GM12878 (cell line): ENCODE measurements at regions not wholly inside any gene's neighbourhood (a gene's known extent, or its start where the extent isn't known, plus 50 kb on each side); places are given as distances from the start of the nearest gene placed in this dataset.

Experiments
- ATAC-seq: fragments of 200-7000 bp; cut with Tn5 transposase; 3 replicates; pipeline ENCODE4 v1.9.1; 2020; ENCODE audit warnings: mild to moderate bottlenecking, moderate library complexity
- BruUV-seq: library from RNA; stranded (reverse); fragments of 400-500 nt; replicated peaks from 2 replicates; lab custom pipeline; 2021; lab: Mats Ljungman, UMichigan
- CTCF ChIA-PET: fragments of 300-600 bp; sonication (Branson Sonifier 250); formaldehyde crosslinking; extraction: SDS; loops from one replicate; lab custom pipeline; 2021; ENCODE audit warnings: inconsistent platforms; lab: Yijun Ruan, JAX
- POLR2A ChIA-PET: fragments of 350-600 bp; formaldehyde crosslinking; extraction: SDS; loops from one replicate; lab custom pipeline; 2021; ENCODE audit warnings: inconsistent platforms; lab: Charles Lee
- RAD21 ChIA-PET: fragments of 300-600 bp; sonication (Branson Sonifier 250); formaldehyde crosslinking; loops from one replicate; lab custom pipeline; 2023; ENCODE audit warnings: antibody characterized with exemption; ENCODE audit not compliant: unreplicated experiment; lab: Charles Lee
- SMC1A ChIA-PET: fragments of 300-600 bp; sonication (Branson Sonifier 250); formaldehyde crosslinking; loops from one replicate; lab custom pipeline; 2023; ENCODE audit not compliant: unreplicated experiment, uncharacterized antibody; lab: Charles Lee
- DNase-seq: peaks from one replicate; pipeline ENCODE4 v3.0.0-alpha.2; 2011; ENCODE audit warnings: low read depth, low spot score
- FAIRE-seq: peaks from 3 replicates; lab custom pipeline; 2011; peaks lifted over from hg19 to GRCh38; lab: Jason Lieb, UNC
- H2AFZ ChIP-seq: 2 replicates; pipeline ENCODE4 v1.6.0; 2011; ENCODE audit warnings: low read depth, low read length, control low read depth; ENCODE audit not compliant: control insufficient read depth
- H3K27ac ChIP-seq: 2 replicates; pipeline ENCODE4 v1.5.1; 2011; ENCODE audit warnings: control low read depth; ENCODE audit not compliant: control insufficient read depth, insufficient read depth
- H3K27me3 ChIP-seq, 2 experiments: replicated peaks in 1 of 2; 2 replicates each; pipeline versions ENCODE4 v1.6.0 to v1.6.1; 2011; ENCODE audit warnings: low read length in 1 of 2; ENCODE audit not compliant: control insufficient read depth in 2 of 2, insufficient read depth in 2 of 2
- H3K36me3 ChIP-seq, 2 experiments: 2 replicates each; pipeline ENCODE4 v1.5.1; 2011; ENCODE audit warnings: low read length in 1 of 2; ENCODE audit not compliant: control insufficient read depth in 2 of 2, insufficient read depth in 2 of 2
- H3K4me1 ChIP-seq: 2 replicates; pipeline ENCODE4 v1.6.1; 2011; ENCODE audit warnings: mild to moderate bottlenecking, low read length, moderate library complexity, mixed read lengths; ENCODE audit not compliant: control insufficient read depth, insufficient read depth
- H3K4me2 ChIP-seq: 2 replicates; pipeline ENCODE4 v1.6.0; 2011; ENCODE audit warnings: control low read depth; ENCODE audit not compliant: control insufficient read depth, insufficient read depth
- H3K4me3 ChIP-seq: fragments of 200-600 bp; sonication (generic); 2 replicates; pipeline ENCODE4 v1.5.1; 2016
- H3K79me2 ChIP-seq: 2 replicates; pipeline ENCODE4 v1.6.0; 2011; ENCODE audit warnings: low read length; ENCODE audit not compliant: control insufficient read depth, insufficient read depth
- H3K9ac ChIP-seq: 2 replicates; pipeline ENCODE4 v1.8.0; 2011; ENCODE audit warnings: low read length, control low read depth, mixed read lengths; ENCODE audit not compliant: control insufficient read depth, insufficient read depth
- H3K9me3 ChIP-seq: replicated peaks from 3 replicates; pipeline ENCODE4 v1.5.1; 2011; ENCODE audit warnings: mild to moderate bottlenecking, low read length; ENCODE audit not compliant: control insufficient read depth, insufficient read depth
- H4K20me1 ChIP-seq: 2 replicates; pipeline ENCODE4 v1.6.0; 2011; ENCODE audit not compliant: control insufficient read depth, insufficient read depth
- CHD4 ChIP-seq: fragments of 200-600 bp; sonication (generic); IDR thresholded peaks from 2 replicates; pipeline ENCODE4 v1.6.1; 2016; ENCODE audit warnings: mild to moderate bottlenecking
- DPF2 ChIP-seq: fragments of 450-650 bp; IDR thresholded peaks from 2 replicates; pipeline ENCODE4 v1.6.1; 2017; ENCODE audit warnings: mild to moderate bottlenecking
- GATAD2B ChIP-seq: fragments of 450-650 bp; conservative IDR thresholded peaks from 2 replicates; pipeline ENCODE4 v1.6.1; 2017; ENCODE audit warnings: low read depth, mild to moderate bottlenecking, moderate library complexity
- NFYB ChIP-seq: IDR thresholded peaks from 2 replicates; pipeline ENCODE4 v1.6.1; 2011; ENCODE audit warnings: low read depth, mild to moderate bottlenecking, low read length, improper control_type of control experiment, moderate library complexity; ENCODE audit not compliant: insufficient read depth
- NR2C1 ChIP-seq: fragments of 450-650 bp; IDR thresholded peaks from 2 replicates; pipeline ENCODE4 v1.6.1; 2017; ENCODE audit warnings: antibody characterized with exemption, mild to moderate bottlenecking, moderate library complexity
- PAX8 ChIP-seq: fragments of 450-650 bp; IDR thresholded peaks from 2 replicates; pipeline ENCODE4 v1.6.1; 2017; ENCODE audit warnings: mild to moderate bottlenecking, moderate library complexity
- PRDM15 ChIP-seq: fragments of 450-650 bp; formaldehyde crosslinking; IDR thresholded peaks from 2 replicates; pipeline ENCODE4 v1.4.0; 2020; ENCODE audit warnings: mild to moderate bottlenecking, moderate library complexity
- SREBF1 ChIP-seq: IDR thresholded peaks from 2 replicates; pipeline ENCODE4 v1.6.1; 2012; ENCODE audit warnings: mild to moderate bottlenecking, low read length
- TARDBP ChIP-seq: IDR thresholded peaks from 2 replicates; pipeline ENCODE4 v1.6.1; 2016; ENCODE audit warnings: borderline replicate concordance
- ZBTB40 ChIP-seq: fragments of 450-650 bp; IDR thresholded peaks from 2 replicates; pipeline ENCODE4 v1.6.1; 2016; ENCODE audit warnings: mild to moderate bottlenecking, moderate library complexity, borderline replicate concordance
- ZNF622 ChIP-seq: fragments of 450-650 bp; IDR thresholded peaks from 2 replicates; pipeline ENCODE4 v1.6.1; 2017; ENCODE audit warnings: mild to moderate bottlenecking, inconsistent platforms
- WGBS: methylation state at CpG from one replicate; pipeline ENCODE4 v1.1.6; 2016; ENCODE audit warnings: low lambda C conversion rate; ENCODE audit not compliant: insufficient replicate concordance, insufficient coverage; ENCODE audit errors: missing lambda C conversion rate; 5-methylcytosine and 5-hydroxymethylcytosine counted together
- in situ Hi-C: fragments of 300-500 bp; cut with MboI; formaldehyde crosslinking; loops from 9 replicates; pipeline ENCODE4 v1.14.3; 2018; ENCODE audit warnings: mixed read lengths
- intact Hi-C: fragments of 100-400 bp; cut with micrococcal nuclease; formaldehyde crosslinking; loops from one replicate; pipeline ENCODE4 v1.14.2; 2022; ENCODE audit not compliant: unreplicated experiment
- TF ChIP-seq, protein P1 (sequence below): fragments of 450-650 bp; IDR thresholded peaks from 2 replicates; pipeline ENCODE4 v1.6.1; 2017; ENCODE audit warnings: mild to moderate bottlenecking

DNA sequence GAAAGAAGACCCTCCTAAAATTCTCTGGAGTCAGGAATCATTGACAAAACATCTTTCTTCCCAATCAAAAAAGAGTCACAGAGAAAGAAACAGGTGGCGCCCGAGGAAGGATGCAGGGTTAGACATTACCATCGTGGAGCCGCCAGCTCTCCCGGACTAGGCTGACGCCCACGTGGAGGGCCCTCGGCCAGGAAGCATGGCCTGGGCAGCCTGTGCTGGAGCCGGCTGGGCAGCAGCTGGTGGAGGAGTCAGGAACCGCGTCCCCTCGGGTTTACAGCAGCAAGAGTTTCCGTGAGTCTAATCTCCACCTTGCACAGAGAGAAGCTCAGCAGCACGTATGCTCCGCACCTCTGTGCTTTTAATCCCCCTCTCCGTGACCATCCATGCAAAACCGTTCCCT, 533.7 kb upstream of the ATP11B start (continued):
- TF ChIP-seq ZBTB40: no peak
- TF ChIP-seq, protein P1, sequence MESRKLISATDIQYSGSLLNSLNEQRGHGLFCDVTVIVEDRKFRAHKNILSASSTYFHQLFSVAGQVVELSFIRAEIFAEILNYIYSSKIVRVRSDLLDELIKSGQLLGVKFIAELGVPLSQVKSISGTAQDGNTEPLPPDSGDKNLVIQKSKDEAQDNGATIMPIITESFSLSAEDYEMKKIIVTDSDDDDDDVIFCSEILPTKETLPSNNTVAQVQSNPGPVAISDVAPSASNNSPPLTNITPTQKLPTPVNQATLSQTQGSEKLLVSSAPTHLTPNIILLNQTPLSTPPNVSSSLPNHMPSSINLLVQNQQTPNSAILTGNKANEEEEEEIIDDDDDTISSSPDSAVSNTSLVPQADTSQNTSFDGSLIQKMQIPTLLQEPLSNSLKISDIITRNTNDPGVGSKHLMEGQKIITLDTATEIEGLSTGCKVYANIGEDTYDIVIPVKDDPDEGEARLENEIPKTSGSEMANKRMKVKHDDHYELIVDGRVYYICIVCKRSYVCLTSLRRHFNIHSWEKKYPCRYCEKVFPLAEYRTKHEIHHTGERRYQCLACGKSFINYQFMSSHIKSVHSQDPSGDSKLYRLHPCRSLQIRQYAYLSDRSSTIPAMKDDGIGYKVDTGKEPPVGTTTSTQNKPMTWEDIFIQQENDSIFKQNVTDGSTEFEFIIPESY: no peak
- no peak for TF ChIP-seq GATAD2B
- no peak for TF ChIP-seq SREBF1
- no peak for TF ChIP-seq NFYB

GRCh38 chr3:182261041-182261440, 532.3 kb upstream of the ATP11B start:
- ChIA-PET POLR2A (no interaction called here), CTCF (interaction anchor here (0.7 to 1.3 kb wide), 2 partner anchors 10 to 1645 kb away, joined by 3 read pairs; no protein-coding TSS in a partner anchor)
- Histone ChIP-seq H3K27me3 (peaks cover 0 to 2% of the 10 kb centered on the region in 2 experiments; a peak in 2 of 4 replicates), H2AFZ (no peak overlapping the region), H3K79me2 (no peaks in the 10 kb centered on the region)
- intact Hi-C loops: loop anchor here (5.0 kb wide), 1 partner anchor 421 kb away; no protein-coding TSS in a partner anchor
- no peak for FAIRE-seq
- 25% methylated on average over 7 of the region's 7 CpGs for WGBS
- TF ChIP-seq TARDBP (no peak), CHD4 (no peak), PRDM15 (CRISPR knock-in tag) (no peak), PAX8 (no peak), ZNF622 (no peak), DPF2 (no peak), NR2C1 (no peak)
- TF ChIP-seq, all 136 proteins: peak for 0
- RAD21 ChIA-PET: no interaction called here
- DNase-seq (no peak), ATAC-seq (no peak)
- no peaks in the 10 kb centered on the region for H3K4me1 ChIP-seq
- SMC1A ChIA-PET: no interaction called here
- in situ Hi-C loops: no loop called here
- H4K20me1 ChIP-seq: no peaks in the 10 kb centered on the region
- H3K9me3 ChIP-seq: no peaks in the 10 kb centered on the region
- no peak overlapping the region for H3K4me2 ChIP-seq
- no peaks in the 10 kb centered on the region for H3K36me3 ChIP-seq
- H3K9ac ChIP-seq: no peak overlapping the region
- no TSS peak for BruUV-seq
- no peak overlapping the region for H3K27ac ChIP-seq
- no peak overlapping the region for H3K4me3 ChIP-seq
